Prostate gland (tissue), 2 donors: ENCODE measurements at regions not wholly inside any gene's neighbourhood (a gene's known extent, or its start where the extent isn't known, plus 50 kb on each side); places are given as distances from the start of the nearest gene placed in this dataset.

Source experiments
- POLR2A ChIP-seq: fragments of 450-650 bp; IDR thresholded peaks from one replicate; pipeline ENCODE4 v1.6.1; 2016; ENCODE audit warnings: antibody characterized with exemption, mild to moderate bottlenecking
- TF ChIP-seq, protein P1 (sequence below), 4 experiments: fragments of 200-600 bp in 2 of 4; fragments of 450-650 bp in 2 of 4; sonication (generic) in 2 of 4; IDR thresholded peaks; 1 replicate in 3 of 4; 2 replicates in 1 of 4; pipeline ENCODE4 v1.5.1; 2016 to 2019; ENCODE audit warnings: antibody characterized with exemption in 4 of 4, mild to moderate bottlenecking in 2 of 4, moderate library complexity in 2 of 4

DNA sequence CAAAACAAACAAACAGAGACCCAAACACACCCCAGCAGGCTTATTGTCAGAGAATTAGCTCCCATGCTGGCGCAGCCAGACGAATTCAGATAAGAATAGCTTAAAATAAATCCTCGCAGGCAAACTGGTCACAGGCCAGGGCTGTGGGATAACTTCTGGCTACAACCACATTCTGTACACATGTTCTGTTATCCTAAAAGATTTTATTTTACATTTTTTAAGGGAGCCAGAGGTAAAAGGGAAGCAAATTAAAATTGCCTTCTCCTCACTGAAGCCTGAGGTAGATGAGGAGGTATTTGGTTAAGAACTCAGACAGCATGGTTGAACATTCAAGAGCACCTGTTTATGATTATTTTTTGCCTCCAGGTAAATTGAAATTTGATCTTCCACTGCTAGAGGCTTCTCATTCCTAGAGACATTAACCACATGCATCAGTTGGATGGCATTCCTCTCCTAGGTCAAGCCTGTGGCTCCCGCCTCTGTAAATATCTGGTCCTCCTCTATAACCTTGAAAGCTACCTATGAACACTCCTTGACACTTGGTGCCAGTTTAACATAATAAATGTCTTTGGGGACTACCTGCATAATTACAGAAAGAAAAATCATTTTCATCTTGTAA, 190.3 kb downstream of the SATB1 start:
- TF ChIP-seq POLR2A, result no peak
- TF ChIP-seq, protein P1, sequence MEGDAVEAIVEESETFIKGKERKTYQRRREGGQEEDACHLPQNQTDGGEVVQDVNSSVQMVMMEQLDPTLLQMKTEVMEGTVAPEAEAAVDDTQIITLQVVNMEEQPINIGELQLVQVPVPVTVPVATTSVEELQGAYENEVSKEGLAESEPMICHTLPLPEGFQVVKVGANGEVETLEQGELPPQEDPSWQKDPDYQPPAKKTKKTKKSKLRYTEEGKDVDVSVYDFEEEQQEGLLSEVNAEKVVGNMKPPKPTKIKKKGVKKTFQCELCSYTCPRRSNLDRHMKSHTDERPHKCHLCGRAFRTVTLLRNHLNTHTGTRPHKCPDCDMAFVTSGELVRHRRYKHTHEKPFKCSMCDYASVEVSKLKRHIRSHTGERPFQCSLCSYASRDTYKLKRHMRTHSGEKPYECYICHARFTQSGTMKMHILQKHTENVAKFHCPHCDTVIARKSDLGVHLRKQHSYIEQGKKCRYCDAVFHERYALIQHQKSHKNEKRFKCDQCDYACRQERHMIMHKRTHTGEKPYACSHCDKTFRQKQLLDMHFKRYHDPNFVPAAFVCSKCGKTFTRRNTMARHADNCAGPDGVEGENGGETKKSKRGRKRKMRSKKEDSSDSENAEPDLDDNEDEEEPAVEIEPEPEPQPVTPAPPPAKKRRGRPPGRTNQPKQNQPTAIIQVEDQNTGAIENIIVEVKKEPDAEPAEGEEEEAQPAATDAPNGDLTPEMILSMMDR (IDR thresholded peaks at IDR 0.05), result no peak
